Fibroblast of the aortic adventitia (primary cell): ENCODE measurements at regions not wholly inside any gene's neighbourhood (a gene's known extent, or its start where the extent isn't known, plus 50 kb on each side); places are given as distances from the start of the nearest gene placed in this dataset.

Experiments
- DNase-seq: peaks from one replicate; pipeline ENCODE4 v3.0.0-alpha.2; 2010; ENCODE audit warnings: low read depth
- H3K4me3 ChIP-seq: 2 replicates; pipeline ENCODE4 v1.5.1; 2011; ENCODE audit warnings: low read depth, mild to moderate bottlenecking, control low read depth, low read length, moderate library complexity
- CTCF ChIP-seq: IDR thresholded peaks from 2 replicates; pipeline ENCODE4 v1.5.1; 2011; ENCODE audit warnings: mild to moderate bottlenecking, low read length, control low read depth, inconsistent platforms; ENCODE audit not compliant: insufficient read depth

- H3K4me3 ChIP-seq = no peak overlapping the region
- TF ChIP-seq CTCF = no peak
- DNase-seq = no peak
Measured at GRCh38 chr5:109924237-109925107, 234.7 kb downstream of the MAN2A1 start.

GRCh38 chr5:109927639-109928038 lies 237.9 kb downstream of the MAN2A1 start:
- TF ChIP-seq CTCF = no peak
- no peak overlapping the region for H3K4me3 ChIP-seq
- DNase-seq = no peak

GRCh38 chr5:109928046-109928445 lies 238.3 kb downstream of the MAN2A1 start:
- no peak overlapping the region for H3K4me3 ChIP-seq
- no peak for TF ChIP-seq CTCF
- DNase-seq = no peak

GRCh38 chr5:109928811-109929210 lies 239.1 kb downstream of the MAN2A1 start:
- TF ChIP-seq CTCF = no peak
- H3K4me3 ChIP-seq = no peak overlapping the region

GRCh38 chr5:109929376-109929775 lies 239.6 kb downstream of the MAN2A1 start:
- no peak overlapping the region for H3K4me3 ChIP-seq
- no peak for DNase-seq
- TF ChIP-seq CTCF = no peak

More at GRCh38 chr5:109928811-109929210, 239.1 kb downstream of the MAN2A1 start:
- DNase-seq = no peak

- no peak for DNase-seq
- no peak overlapping the region for H3K4me3 ChIP-seq
- no peak for TF ChIP-seq CTCF
Measured at GRCh38 chr5:109929911-109930310, 240.2 kb downstream of the MAN2A1 start.
